Fibroblast of gingiva (primary cell): ENCODE measurements at regions not wholly inside any gene's neighbourhood (a gene's known extent, or its start where the extent isn't known, plus 50 kb on each side); places are given as distances from the start of the nearest gene placed in this dataset.

Experiments used
- DNase-seq: peaks from one replicate; pipeline ENCODE4 v3.0.0-alpha.2; 2011; ENCODE audit warnings: low read depth

DNA sequence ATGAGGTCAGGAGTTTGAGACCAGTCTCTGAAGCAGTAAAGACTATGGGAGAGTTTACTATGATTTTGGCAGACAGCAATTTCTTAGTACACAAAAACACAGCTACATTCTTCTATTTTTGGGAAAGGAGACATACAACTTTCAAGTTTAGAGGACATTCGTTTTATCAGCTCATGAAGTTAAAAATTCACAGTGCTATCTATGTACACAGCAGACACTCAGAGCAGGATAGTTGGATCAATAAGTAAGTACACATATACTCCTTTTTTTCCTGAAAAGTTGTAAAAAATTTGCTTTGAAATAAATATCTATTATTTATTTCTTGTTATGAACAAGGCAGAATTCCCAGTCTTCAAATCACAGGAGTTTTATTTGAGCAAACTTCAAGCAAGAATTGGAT, 159.7 kb downstream of the SERPINI1 start:
- DNase-seq, result no peak

DNA sequence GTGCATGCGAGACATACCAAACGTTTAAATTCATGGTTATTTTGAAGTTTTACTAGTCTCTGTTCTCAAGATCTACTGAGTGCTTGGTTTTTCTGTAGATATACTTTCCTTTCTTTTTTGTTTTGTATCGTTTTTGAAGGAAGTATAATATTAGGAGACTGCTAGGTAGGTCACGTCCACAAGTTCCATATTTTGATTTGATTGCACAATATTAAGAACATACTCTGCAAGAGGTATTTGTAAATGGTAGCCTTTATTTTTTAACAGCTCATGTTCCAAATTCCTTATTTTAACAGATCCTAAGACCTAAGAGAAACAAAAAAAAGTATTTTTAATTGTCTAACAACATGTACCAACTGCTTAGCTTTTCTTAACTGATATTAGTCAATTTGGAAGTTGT, 156.7 kb downstream of the SERPINI1 start:
- no peak for DNase-seq

DNA sequence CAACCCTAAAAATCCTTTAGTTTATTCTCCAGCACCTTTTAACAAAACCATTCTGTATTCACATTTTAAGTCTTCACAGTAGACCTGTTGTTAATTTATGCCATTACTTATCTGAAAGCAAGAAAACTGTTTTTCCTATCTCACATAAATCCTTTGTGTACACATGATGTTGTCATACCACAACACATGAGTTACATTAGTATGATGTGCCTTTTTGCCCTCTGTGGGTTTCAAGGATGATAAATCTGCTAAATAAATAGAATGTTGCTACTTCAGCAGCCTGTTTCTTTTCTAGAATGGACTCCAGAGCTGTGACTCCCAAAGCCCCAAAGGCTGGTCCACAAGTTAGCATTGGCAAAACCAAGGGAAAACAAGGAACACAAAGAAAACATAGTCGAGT, 151.6 kb downstream of the SERPINI1 start:
- peak; percentile 31 for DNase-seq

DNA sequence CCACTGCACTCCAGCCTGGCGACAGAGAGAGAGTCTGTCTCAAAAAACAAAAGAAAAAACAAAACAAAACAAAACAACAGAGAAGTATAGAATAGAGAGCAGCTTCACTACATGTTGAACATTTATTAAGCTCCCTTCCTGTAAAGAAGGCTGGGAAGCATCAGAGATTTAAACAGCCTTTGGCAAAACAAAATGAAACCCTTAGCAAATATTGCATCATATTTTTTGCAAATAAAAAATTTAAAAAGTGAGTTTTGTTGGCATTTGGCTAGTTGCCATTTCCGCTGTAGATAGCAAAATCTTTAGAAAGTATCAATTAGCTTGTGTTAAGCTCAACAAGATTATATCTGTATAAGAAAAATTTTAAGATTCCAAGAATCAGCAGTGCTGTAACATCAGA, 151.2 kb downstream of the SERPINI1 start:
- peak; percentile 2 for DNase-seq

DNA sequence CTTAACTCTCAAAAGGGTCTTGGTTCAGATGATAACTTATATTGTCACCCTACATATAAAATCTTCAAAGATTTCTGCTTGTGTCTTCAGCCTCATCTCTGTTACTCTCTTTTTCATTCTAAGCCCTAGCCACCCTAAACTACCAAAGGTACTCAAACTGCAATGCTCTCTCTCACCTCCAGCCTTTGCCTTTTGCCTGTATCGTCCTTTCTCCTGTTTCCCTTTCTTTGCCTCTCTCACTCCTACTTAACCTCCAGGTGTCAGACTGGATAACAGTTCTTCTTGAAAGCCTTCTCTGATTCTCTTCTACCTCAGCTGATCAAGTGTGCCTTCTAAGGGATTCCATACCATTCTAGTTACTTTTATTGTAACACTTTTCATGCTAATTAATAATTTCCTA, 149.8 kb downstream of the SERPINI1 start:
- DNase-seq, result no peak

DNA sequence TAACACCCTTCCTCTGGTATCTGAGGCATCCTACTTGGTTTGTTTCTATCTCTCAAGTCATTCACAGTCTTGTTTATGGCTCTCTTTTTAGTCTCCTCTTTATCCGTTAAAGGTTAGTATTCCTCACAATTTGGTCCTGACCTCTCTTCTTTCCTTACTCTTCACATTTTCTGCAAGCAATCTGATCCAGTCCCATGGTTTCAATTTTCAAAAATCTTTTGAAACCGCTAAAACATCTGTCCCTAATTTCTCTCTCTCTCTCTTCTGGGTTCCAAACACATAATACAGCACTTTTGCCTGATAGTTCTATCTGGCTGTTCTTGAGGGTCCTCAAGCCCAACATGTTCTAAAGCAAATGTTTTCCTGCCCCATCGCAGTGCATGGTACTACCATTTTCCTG, 149.0 kb downstream of the SERPINI1 start:
- peak; percentile 55 for DNase-seq

DNA sequence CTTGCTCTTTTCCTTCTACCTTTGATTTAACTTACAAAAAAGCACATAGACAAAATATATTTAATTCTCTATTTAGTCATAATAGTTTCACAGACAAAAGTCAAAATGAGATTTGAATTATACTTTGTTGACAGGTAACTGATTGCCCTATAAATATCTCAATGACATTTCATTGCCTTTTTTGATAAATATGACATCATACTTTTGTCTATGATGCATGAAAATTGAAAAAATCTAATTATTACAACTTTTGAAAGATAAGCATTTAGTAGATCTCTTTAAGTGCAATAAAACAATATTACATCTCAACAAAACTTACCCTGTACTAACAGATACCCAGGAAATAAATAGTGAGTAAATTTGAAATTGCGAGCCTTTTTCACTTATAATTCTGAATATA, 147.9 kb downstream of the SERPINI1 start:
- no peak for DNase-seq

DNA sequence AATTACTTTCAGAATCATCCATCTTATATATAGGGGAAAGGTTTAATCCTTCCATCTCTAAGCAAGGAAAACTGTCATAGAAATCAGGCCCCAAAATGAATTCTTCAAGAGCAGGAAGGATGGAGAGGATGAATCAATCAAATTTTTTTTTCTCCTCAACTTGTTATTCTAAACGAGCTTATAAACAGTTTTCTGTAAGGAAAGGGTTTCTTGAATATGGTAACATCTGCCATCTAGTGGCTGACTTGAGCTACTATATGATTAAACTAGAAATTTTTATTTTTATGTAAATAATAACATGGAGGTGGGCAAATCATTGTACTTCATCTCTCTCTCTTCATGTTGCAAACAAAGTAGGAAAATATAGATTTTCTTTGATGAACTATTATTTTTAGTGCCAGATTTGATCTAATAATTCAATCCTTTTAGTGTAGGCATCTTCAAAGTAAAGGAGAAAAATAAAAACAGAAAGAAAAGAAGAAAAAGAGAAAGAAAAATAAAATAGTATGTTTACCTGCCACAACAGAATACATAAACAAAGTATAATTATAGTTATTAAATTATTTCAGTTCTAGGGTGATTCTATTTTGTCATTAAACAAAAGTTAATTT, 146.6 kb downstream of the SERPINI1 start:
- peak; percentile 61 for DNase-seq

DNA sequence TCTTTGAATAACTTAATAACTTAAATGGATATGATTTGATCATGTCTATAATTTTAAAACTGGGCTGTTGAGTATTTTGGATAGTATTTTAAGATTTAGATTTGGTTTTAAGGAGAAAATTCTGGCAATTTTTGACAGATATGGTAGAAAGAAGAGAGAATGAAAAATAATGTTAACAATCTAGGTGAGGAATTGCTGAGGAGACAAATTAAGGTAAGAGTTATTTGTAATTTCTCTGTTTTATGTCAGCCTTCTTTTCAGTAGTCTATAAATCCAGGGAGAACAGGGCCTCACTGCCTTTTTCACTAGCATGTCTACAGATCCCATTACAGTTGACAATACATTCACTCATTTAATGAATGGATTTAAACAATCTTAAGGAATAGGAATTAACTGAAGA, 144.7 kb downstream of the SERPINI1 start:
- DNase-seq, result no peak

DNA sequence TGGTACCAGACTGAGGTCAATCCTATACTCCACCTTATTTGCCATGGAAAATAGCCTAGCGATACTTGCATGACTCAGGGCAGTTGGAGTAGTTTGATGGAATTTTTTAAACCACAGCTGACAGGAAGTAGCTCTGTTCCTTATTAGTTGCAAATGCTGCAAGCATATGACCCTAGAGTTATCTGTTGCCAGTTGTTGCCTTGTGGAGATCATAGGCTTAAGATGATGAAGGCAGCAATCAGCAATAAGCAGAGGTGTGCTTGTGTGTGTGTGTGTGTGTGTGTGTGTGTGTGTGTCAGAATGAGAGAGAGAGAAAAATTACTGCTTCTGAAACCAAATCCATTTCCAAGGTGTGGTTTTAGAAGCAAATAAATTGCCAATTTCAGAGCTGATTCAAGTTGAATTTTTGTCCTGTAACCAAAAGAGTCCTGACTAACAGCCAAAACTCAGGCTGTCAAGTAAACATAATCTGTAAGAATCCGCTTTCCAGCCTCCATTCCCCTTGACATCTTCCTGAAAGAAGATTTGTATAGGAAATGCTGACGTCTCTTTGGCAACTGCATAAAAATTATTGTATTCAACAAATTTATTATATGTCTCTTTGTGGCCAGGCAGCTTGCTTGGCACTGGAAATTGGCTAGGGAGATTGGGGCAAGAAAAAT, 141.2 kb downstream of the SERPINI1 start:
- DNase-seq, result peak; percentile 87
